HepG2 (cell line): ENCODE measurements at regions not wholly inside any gene's neighbourhood (a gene's known extent, or its start where the extent isn't known, plus 50 kb on each side); places are given as distances from the start of the nearest gene placed in this dataset.

Experiments
- CTCF ChIP-seq: sonication (generic); formaldehyde crosslinking; IDR thresholded peaks from 2 replicates; pipeline ENCODE4 v1.5.0; 2020; ENCODE audit warnings: mild to moderate bottlenecking, missing genetic modification reagents, moderate library complexity
- HOXA7 ChIP-seq: sonication (generic); formaldehyde crosslinking; IDR thresholded peaks from 2 replicates; pipeline ENCODE4 v1.8.1; 2022; ENCODE audit warnings: mild to moderate bottlenecking, missing genetic modification reagents, moderate library complexity
- JUN ChIP-seq: sonication (generic); formaldehyde crosslinking; IDR thresholded peaks from 2 replicates; pipeline ENCODE4 v1.4.0; 2020; ENCODE audit warnings: mild to moderate bottlenecking, missing genetic modification reagents
- KAT8 ChIP-seq: IDR thresholded peaks from 2 replicates; pipeline ENCODE4 v1.6.1; 2016; ENCODE audit warnings: missing genetic modification reagents, missing compliant biosample characterization
- KLF13 ChIP-seq: sonication (generic); formaldehyde crosslinking; IDR thresholded peaks from 2 replicates; pipeline ENCODE4 v1.4.0; 2020; ENCODE audit warnings: mild to moderate bottlenecking, missing genetic modification reagents
- MED1 ChIP-seq: sonication (generic); formaldehyde crosslinking; IDR thresholded peaks from 2 replicates; pipeline ENCODE4 v1.4.0; 2020; ENCODE audit warnings: missing genetic modification reagents
- NKX3-1 ChIP-seq: sonication (generic); formaldehyde crosslinking; IDR thresholded peaks from 2 replicates; pipeline ENCODE4 v1.5.0; 2020; ENCODE audit warnings: missing genetic modification reagents
- POLR2AphosphoS2 ChIP-seq: IDR thresholded peaks from 2 replicates; pipeline ENCODE4 v1.6.1; 2011; ENCODE audit warnings: low read depth, low read length, improper control_type of control experiment
- POLR2AphosphoS5 ChIP-seq: IDR thresholded peaks from 2 replicates; pipeline ENCODE4 v1.6.1; 2012; ENCODE audit warnings: low read depth, low read length
- U2AF2 ChIP-seq: fragments of 200-400 bp; formaldehyde crosslinking; IDR thresholded peaks from 2 replicates; pipeline ENCODE4 v1.6.1; 2017; ENCODE audit warnings: low read depth, mild to moderate bottlenecking, low read length
- ZFP36L1 ChIP-seq: sonication (generic); formaldehyde crosslinking; IDR thresholded peaks from 2 replicates; pipeline ENCODE4 v1.8.0; 2022; ENCODE audit warnings: mild to moderate bottlenecking, missing genetic modification reagents, moderate library complexity
- ZNF572 ChIP-seq: sonication (generic); formaldehyde crosslinking; IDR thresholded peaks from 2 replicates; pipeline ENCODE4 v1.5.1; 2020; ENCODE audit warnings: mild to moderate bottlenecking, missing genetic modification reagents
- ZNF644 ChIP-seq: IDR thresholded peaks from 2 replicates; pipeline ENCODE4 v1.6.1; 2016; ENCODE audit warnings: low read depth
- ZNF709 ChIP-seq: sonication (generic); formaldehyde crosslinking; IDR thresholded peaks from 2 replicates; pipeline ENCODE4 v1.5.0; 2020; ENCODE audit warnings: mild to moderate bottlenecking, missing genetic modification reagents

GRCh38 chr4:14564281-14564680 is 438.0 kb upstream of the CPEB2 start:
- TF ChIP-seq ZFP36L1 (CRISPR knock-in tag) (no peak), POLR2AphosphoS5 (no peak), POLR2AphosphoS2 (no peak), CTCF (CRISPR knock-in tag) (no peak), KAT8 (CRISPR knock-in tag) (no peak), HOXA7 (no peak), U2AF2 (no peak), KLF13 (no peak), ZNF572 (no peak), JUN (CRISPR knock-in tag) (no peak), ZNF709 (no peak), NKX3-1 (no peak), MED1 (CRISPR knock-in tag) (no peak), ZNF644 (CRISPR knock-in tag) (no peak)
